T-helper 2 cell (primary cell): ENCODE measurements at regions not wholly inside any gene's neighbourhood (a gene's known extent, or its start where the extent isn't known, plus 50 kb on each side); places are given as distances from the start of the nearest gene placed in this dataset.
"Not testable (repeated sequence)": the region's sequence is repeated elsewhere in the genome, so short reads cannot be mapped to it uniquely, and the experiment has no call there.

ENCODE experiments used
- DNase-seq, 5 experiments: peaks; one replicate each; pipeline versions ENCODE4 v3.0.0 to v3.0.0-alpha.2; 2012 to 2022

GRCh38 chr2:176772816-176773215 is 439.8 kb upstream of the HNRNPA3 start:
- DNase-seq: no peak

DNA sequence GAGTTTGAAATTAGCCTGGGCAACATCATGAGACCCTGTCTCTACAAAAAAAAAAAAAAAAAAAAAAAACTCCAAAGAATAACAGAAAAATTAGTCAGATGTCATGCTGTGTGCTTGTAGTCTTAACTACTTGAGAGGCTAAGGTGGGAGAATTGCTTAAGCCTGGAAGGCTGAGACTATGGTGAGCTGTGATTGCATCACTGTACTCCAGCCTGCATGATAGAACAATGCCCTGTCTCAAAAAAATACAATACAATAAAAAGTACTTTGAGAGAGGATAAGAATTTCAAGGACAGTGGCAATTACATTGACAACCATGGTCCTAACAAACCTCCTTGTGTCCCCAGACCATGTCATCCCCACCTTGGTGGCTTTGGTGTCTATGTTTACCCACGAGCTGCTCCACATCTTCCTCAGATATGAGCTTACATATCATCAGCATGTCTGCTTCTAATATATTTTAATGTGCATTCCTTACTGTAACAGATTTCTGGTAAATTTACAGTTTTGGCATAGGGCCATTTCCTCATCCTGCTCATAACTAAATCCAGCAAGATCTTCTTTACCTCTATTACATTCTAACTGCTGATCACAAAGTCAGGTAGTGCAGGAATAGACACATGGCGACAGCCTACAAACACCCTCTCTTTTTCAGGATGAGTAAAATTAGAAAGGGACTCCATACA is 437.7 kb upstream of the HNRNPA3 start:
- DNase-seq: no peak

- DNase-seq: no peak
Observed at GRCh38 chr2:176777262-176777661, 435.3 kb upstream of the HNRNPA3 start.

GRCh38 chr2:176779917-176780316 is 432.7 kb upstream of the HNRNPA3 start:
- no peak for DNase-seq

DNA sequence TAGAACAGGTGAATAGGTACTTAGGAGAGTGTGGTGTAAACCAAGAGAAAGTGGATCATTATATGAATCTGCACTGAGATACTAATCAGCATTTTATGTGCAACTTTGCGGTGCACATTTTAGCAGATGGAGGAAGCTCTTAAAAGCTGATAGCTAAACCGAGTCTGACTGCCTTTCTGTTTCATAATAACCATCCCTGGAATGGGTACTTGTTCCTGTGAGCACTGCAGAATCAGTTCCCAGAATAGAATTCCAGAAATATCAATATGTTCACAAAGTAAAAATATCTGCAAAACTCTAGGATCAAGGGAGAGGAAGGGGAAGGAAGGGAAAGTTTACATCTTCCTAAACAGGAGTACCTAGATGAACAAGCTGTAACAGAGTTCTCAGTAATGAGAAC is 432.2 kb upstream of the HNRNPA3 start:
- DNase-seq: peak in 1 of 5 experiments; percentile 19

DNA sequence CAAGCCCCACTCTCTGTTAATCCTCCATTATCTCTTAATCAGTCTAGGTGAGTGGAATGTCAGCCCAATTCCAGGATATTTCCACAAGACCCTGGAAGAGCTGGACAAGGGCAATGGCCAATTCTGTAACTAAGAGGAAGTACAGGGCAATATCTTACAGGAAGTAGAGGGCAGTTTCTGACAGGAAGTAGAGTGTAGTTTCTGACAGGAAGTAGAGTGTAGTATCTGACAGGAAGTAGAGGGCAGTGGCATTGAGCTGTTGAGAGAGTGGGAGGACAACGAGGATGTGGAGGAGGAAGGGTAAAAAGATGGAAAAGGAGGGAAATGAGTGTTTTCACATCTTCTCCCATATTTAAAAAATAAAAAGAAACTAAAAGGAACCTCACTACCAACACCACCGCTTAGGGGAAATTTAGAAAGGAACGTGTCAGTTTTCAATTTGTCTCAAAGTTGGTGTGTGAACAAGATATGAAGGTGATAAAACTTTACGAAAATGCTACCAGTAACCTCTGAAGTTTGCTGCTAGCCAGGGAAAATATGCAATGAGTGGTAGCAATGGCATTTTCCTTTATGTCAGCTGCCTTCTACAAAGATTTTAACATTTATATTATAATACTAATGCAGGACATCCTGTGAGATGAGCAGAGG is 430.9 kb upstream of the HNRNPA3 start:
- DNase-seq: peak in 1 of 5 experiments; percentile 53

DNA sequence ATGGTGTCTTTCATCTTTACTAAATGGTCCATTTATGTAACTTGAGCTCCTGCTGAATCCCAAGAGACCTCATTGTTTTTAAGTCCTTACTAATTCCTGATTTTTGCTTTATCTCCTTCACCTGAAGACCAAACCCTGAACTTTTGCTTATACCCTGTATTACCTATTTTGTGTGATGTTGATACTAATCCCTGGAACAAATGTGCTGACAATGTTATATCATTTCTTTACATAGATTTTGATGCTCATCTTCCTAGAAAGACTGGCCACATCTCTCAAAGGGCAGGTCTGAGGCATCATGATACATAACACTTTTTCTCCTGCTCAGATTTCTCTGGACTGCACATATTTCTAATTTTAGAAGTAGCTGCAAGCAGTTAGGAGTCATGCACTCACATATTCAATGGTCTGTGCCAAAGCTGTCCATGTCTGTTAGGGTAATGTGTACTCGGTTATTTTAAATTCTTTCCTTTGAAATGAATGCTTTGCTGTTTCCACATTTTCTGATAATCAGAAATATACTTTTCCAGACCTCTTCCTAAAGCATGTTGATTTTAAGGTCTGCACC is 427.9 kb upstream of the HNRNPA3 start:
- no peak for DNase-seq

DNA sequence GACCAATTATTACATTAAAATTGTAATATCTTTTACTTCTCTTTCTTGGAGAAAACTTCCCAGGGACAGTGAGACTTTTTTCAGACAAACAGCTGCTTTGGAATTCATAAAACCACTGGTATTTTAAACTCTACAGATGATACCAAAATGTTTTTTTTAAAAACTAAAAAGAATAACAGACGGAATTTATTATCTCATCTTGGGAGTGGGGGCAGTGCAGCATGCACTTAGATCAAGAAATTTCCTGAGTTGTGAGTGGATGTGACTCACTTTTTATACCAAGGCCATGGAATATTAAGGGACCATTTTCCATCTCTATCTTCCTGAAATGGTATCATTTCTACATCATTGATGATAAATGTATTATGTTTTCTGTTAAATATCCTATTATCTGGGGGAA is 422.8 kb upstream of the HNRNPA3 start:
- DNase-seq: no peak

DNA sequence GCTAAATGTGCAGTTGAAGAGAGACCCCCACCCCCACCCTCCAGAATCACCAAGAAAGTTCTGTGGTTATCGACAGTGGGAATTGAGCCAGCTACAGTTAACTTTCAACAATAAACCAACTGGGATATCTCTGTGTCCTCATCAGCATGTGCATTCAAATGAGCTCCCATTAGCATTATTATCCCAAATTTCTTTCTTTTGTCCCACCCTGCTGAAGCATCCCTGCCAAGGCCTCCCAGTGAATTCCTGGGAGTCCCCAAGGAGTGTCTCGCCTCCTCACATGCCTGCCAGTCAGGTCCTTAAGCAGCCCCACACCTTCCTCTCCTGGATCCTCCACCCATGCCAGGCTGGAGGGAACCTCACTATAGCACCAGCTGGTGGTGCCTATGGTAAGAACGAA is 422.1 kb upstream of the HNRNPA3 start:
- DNase-seq: no peak

DNA sequence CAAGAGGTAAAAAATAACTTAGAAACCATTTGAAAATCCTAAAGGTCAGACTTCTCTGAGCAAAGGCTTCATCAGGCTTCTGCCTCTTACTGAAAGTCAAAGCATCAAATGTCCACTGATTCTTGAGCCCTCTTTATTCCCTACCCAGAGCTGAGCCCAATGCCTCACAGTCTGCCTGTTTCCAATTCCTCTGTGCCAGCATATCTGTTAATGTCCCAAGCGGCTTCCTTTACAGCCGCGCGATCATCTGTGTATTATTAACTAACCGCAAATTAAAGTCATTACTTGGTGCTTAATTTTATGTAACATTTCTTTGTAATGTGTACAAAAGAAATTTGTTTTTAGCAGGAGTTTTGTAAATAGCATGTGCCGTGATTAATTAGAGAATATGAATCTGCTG is 418.8 kb upstream of the HNRNPA3 start:
- DNase-seq: no peak

- DNase-seq: no peak
Observed at GRCh38 chr2:176794392-176794791, 418.2 kb upstream of the HNRNPA3 start.

- no peak for DNase-seq
Observed at GRCh38 chr2:176795823-176796222, 416.8 kb upstream of the HNRNPA3 start.

- not testable (repeated sequence) for DNase-seq
Observed at GRCh38 chr2:176796677-176797076, 415.9 kb upstream of the HNRNPA3 start.

DNA sequence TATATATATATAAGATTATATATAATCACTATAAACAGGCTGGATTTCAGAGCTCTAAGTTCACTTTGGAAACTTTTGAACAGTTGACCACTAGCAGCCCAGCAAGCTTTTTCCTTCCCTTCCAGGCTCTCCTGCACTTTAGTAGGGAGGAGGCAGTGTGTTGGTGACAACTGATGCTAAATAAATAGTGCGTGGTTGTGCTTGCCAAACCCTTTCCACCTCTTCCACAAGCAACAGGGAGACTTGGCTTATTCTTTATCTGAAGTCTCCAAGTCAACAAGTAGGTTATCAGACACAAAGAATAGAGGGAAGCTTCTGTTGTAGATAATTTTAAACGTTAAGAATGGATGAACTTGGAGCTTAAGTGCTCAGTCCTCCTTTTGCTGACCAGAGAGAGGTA is 408.2 kb upstream of the HNRNPA3 start:
- DNase-seq: no peak

DNA sequence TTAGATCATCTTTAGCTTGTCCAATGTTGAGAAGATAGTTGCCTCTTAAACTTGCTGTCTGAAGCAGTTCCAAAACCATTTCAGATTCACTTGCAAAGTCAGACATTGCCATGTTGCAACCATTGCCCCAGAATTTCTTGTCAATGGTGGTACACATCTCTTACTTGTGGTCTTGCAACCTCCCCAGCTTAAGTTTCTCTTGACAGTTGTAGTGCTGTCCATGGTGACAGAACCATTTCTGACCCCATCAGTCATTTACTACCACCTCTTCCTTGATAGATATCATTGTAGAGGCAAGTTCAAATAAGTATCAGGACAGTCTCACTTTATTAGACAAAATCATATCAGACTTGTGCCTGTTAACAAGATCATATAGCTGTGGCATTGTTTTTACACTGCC is 407.2 kb upstream of the HNRNPA3 start:
- DNase-seq: no peak

DNA sequence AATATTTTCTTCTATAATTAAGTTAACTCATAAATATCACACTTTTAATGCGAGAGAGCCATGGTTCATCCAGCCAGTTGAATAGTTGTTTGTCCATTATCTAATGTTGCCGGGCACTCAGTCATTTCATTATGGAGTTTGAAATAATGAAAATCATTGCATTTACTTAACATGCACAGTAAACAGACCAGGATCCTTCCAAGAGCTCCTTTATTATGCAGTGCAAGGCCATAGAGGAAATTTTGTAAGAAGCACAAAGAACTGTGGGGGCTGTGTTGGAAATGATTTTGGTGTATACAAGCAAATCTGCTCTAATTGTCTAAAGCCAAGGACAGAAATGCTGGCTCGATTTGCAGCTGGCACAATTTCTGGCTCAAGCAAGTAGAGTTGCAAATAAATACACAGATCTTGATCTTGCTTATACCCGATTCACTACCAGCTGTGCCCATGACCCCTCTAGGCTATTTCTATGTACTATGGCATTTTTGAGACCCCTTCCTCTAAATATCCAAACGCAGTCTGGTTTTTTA is 400.3 kb upstream of the HNRNPA3 start:
- no peak for DNase-seq

- DNase-seq: no peak
Observed at GRCh38 chr2:176813156-176813555, 399.4 kb upstream of the HNRNPA3 start.

DNA sequence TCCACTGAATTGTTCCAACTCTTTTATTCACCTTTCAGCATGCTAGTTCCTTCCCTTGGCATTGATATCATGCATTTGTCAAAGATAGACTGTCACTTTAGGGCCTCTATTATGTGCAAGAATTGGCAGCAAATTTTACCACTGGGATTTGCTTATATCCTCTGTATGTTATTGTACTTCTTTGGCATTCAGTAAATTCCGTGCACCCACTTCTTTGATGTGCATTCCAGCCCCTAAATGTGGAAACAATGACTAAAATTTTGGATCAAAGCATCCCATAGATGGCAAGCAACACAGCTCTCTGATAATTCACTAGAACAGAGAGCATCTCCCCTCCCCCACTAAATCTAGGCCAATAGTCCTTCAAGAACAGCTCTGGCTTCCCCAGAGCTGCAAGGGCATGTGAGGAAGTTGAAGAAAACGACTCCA is 399.0 kb upstream of the HNRNPA3 start:
- no peak for DNase-seq

GRCh38 chr2:176814274-176814673 is 398.3 kb upstream of the HNRNPA3 start:
- DNase-seq: no peak

GRCh38 chr2:176814740-176815367 is 397.7 kb upstream of the HNRNPA3 start:
- peak in 2 of 5 experiments; percentile 13 to 50 for DNase-seq

DNA sequence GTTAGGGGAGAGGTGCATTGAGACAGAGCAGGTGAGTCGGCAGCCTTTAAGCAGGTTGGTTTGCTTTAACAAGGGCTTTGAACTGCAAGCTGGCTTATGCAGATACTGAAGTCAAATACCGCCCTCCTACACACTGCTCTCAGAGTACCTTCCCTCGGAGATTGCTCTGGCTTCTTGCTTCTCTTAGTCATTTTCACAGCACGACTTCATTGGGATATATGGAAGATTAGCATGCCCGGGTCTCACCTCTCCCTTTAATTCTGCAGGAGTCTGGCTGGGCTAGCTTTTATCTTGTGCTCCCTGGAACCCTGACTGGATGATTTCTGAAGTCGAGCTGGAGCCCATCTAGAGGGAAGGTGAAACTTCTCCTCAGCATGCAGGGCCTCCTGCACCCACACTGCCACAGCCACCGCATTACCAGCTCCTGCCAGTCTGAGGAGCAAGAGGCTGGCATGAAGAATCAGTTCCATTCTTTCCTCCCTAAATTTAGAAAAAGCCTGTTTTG is 395.5 kb upstream of the HNRNPA3 start:
- DNase-seq: peak in 1 of 5 experiments; percentile 35

DNA sequence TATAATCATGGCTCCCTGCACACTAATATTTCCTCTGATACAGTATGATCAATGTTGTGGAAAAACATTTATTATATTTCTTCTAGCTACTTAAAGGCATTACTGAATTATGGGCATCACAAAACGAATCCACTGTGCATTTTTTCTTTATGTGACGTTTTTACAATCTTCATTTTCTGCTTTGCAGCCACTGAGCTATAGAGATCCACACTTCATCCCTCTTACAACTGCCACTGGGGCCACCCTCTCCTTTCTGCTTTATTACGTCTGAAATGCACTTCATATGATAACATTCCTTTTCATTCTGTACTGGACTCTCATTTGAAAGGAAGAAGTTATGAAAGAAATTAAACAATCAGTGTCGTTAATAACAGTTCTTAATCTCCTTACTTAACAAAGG is 394.5 kb upstream of the HNRNPA3 start:
- no peak for DNase-seq

DNA sequence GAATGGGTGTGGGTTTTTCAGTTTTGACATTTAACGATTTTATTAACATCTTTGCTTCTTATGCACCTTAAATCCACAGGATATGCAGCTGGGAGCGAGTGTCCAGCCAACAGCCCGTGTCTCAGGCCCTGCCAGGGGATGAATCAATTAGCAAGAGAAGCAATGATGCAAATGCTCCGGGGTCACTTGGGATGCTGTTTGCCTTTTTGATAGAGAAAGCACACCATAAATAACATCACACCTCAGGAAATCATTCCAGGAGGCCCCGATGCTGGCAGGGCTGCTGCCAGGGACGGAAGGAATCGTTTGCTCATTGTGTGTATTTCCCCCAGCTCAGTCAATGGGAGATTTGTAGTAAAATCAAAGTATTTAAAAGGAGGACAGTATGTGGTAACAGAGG is 394.0 kb upstream of the HNRNPA3 start:
- no peak for DNase-seq
